NB4 (cell line): ENCODE measurements at regions not wholly inside any gene's neighbourhood (a gene's known extent, or its start where the extent isn't known, plus 50 kb on each side); places are given as distances from the start of the nearest gene placed in this dataset.

ENCODE experiments used
- MYC ChIP-seq: IDR thresholded peaks from 2 replicates; pipeline ENCODE4 v1.6.1; 2011; ENCODE audit warnings: low read depth, low read length
- POLR2A ChIP-seq: IDR thresholded peaks from 2 replicates; pipeline ENCODE4 v1.6.1; 2011; ENCODE audit warnings: mild to moderate bottlenecking; ENCODE audit not compliant: insufficient read length; ENCODE audit errors: extremely low read depth
- TF ChIP-seq, protein P1 (sequence below): IDR thresholded peaks from one replicate; pipeline ENCODE4 v1.5.1; 2012; ENCODE audit warnings: low read depth, low read length
- TF ChIP-seq, protein P2 (sequence below): IDR thresholded peaks from 2 replicates; pipeline ENCODE4 v1.6.1; 2011; ENCODE audit warnings: low read depth, low read length

DNA sequence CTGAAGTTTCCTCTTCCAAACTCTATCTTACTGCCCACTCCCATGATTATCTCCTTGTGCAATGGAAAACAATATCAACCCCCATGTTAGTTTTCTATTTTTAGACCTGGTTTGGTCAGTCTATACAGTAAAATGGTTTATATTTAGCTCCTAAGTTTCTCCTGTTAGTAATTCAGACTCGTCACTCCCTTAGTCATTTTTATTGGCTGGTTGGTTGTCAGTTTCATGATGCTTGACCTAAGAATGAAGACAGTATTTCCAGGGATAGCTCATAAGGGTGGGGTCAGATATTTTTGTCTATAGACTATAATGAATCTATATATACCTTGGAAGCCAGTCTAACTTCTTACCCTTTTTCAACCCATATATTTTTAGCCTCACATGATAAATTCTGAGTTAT is 61.4 kb upstream of the NEUROD1 start:
- TF ChIP-seq, protein P1, sequence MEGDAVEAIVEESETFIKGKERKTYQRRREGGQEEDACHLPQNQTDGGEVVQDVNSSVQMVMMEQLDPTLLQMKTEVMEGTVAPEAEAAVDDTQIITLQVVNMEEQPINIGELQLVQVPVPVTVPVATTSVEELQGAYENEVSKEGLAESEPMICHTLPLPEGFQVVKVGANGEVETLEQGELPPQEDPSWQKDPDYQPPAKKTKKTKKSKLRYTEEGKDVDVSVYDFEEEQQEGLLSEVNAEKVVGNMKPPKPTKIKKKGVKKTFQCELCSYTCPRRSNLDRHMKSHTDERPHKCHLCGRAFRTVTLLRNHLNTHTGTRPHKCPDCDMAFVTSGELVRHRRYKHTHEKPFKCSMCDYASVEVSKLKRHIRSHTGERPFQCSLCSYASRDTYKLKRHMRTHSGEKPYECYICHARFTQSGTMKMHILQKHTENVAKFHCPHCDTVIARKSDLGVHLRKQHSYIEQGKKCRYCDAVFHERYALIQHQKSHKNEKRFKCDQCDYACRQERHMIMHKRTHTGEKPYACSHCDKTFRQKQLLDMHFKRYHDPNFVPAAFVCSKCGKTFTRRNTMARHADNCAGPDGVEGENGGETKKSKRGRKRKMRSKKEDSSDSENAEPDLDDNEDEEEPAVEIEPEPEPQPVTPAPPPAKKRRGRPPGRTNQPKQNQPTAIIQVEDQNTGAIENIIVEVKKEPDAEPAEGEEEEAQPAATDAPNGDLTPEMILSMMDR = no peak
- TF ChIP-seq, protein P2, sequence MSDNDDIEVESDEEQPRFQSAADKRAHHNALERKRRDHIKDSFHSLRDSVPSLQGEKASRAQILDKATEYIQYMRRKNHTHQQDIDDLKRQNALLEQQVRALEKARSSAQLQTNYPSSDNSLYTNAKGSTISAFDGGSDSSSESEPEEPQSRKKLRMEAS = no peak
- no peak for TF ChIP-seq POLR2A
- no peak for TF ChIP-seq MYC
